HG02571 (cell line): ENCODE measurements at regions not wholly inside any gene's neighbourhood (a gene's known extent, or its start where the extent isn't known, plus 50 kb on each side); places are given as distances from the start of the nearest gene placed in this dataset.
A peak's percentile ranks its signal among the peaks of the same experiment; 100 is the strongest.

ENCODE experiments used
- ATAC-seq: cut with Tn5 transposase; IDR thresholded peaks from one replicate; pipeline ENCODE4 v1.9.1; 2021; ENCODE audit warnings: mild to moderate bottlenecking, moderate library complexity; ENCODE audit not compliant: unreplicated experiment

- no peak for ATAC-seq
These were observed 372.8 kb upstream of the DUSP10 start for GRCh38 chr1:222114536-222115156.

- no peak for ATAC-seq
These were observed 367.9 kb upstream of the DUSP10 start for GRCh38 chr1:222109836-222110235.

GRCh38 chr1:222107975-222108374 lies 366.1 kb upstream of the DUSP10 start:
- ATAC-seq: no peak

GRCh38 chr1:222107267-222107666 lies 365.4 kb upstream of the DUSP10 start:
- ATAC-seq: no peak

GRCh38 chr1:222106377-222106776 lies 364.5 kb upstream of the DUSP10 start:
- no peak for ATAC-seq

GRCh38 chr1:222105861-222106260 lies 364.0 kb upstream of the DUSP10 start:
- ATAC-seq: no peak

- no peak for ATAC-seq
These were observed 363.5 kb upstream of the DUSP10 start for GRCh38 chr1:222105393-222105737.

GRCh38 chr1:222104694-222105392 lies 363.0 kb upstream of the DUSP10 start:
- no peak for ATAC-seq

GRCh38 chr1:222104097-222104496 lies 362.2 kb upstream of the DUSP10 start:
- ATAC-seq: no peak

- no peak for ATAC-seq
These were observed 357.9 kb upstream of the DUSP10 start for GRCh38 chr1:222099746-222100145.

GRCh38 chr1:222098404-222098803 lies 356.5 kb upstream of the DUSP10 start:
- no peak for ATAC-seq

- ATAC-seq: no peak
These were observed 355.7 kb upstream of the DUSP10 start for GRCh38 chr1:222097588-222097987.

GRCh38 chr1:222096883-222097282 lies 355.0 kb upstream of the DUSP10 start:
- ATAC-seq: no peak

GRCh38 chr1:222096476-222096772 lies 354.5 kb upstream of the DUSP10 start:
- no peak for ATAC-seq

GRCh38 chr1:222095606-222096475 lies 354.0 kb upstream of the DUSP10 start:
- ATAC-seq: peak; percentile 73

GRCh38 chr1:222093518-222093917 lies 351.6 kb upstream of the DUSP10 start:
- no peak for ATAC-seq

GRCh38 chr1:222090103-222090502 lies 348.2 kb upstream of the DUSP10 start:
- no peak for ATAC-seq

GRCh38 chr1:222087221-222087920 lies 345.5 kb upstream of the DUSP10 start:
- ATAC-seq: no peak

GRCh38 chr1:222084996-222085395 lies 343.1 kb upstream of the DUSP10 start:
- no peak for ATAC-seq

- ATAC-seq: no peak
These were observed 342.2 kb upstream of the DUSP10 start for GRCh38 chr1:222084048-222084447.

GRCh38 chr1:222081859-222082258 lies 340.0 kb upstream of the DUSP10 start:
- no peak for ATAC-seq
